22Rv1 (cell line): ENCODE measurements at regions not wholly inside any gene's neighbourhood (a gene's known extent, or its start where the extent isn't known, plus 50 kb on each side); places are given as distances from the start of the nearest gene placed in this dataset.
"Not testable (repeated sequence)": the region's sequence is repeated elsewhere in the genome, so short reads cannot be mapped to it uniquely, and the experiment has no call there.

ENCODE experiments used
- CTCF ChIP-seq: fragments of 450-650 bp; IDR thresholded peaks from 2 replicates; pipeline ENCODE4 v1.5.1; 2017; ENCODE audit warnings: mild to moderate bottlenecking
- ZFX ChIP-seq: fragments of 450-650 bp; IDR thresholded peaks from 2 replicates; pipeline ENCODE4 v1.6.1; 2017; ENCODE audit warnings: antibody characterized with exemption, borderline replicate concordance

- not testable (repeated sequence) for TF ChIP-seq CTCF, ZFX
Observed at GRCh38 chr15:30732100-30732499, 106.2 kb downstream of the ARHGAP11B start.
